SK-N-SH (cell line): ENCODE measurements at regions not wholly inside any gene's neighbourhood (a gene's known extent, or its start where the extent isn't known, plus 50 kb on each side); places are given as distances from the start of the nearest gene placed in this dataset.

Experiments
- ELF1 ChIP-seq: IDR thresholded peaks from 2 replicates; pipeline ENCODE4 v1.4.0; 2012
- EZH2phosphoT487 ChIP-seq: fragments of 200-600 bp; sonication (generic); IDR thresholded peaks from 2 replicates; pipeline ENCODE4 v1.6.1; 2017; ENCODE audit warnings: low read depth, mixed run types, mild to moderate bottlenecking, antibody characterized with exemption, moderate library complexity, borderline replicate concordance
- FOSL2 ChIP-seq: IDR thresholded peaks from 2 replicates; pipeline ENCODE4 v1.4.0; 2012; ENCODE audit warnings: low read depth, mild to moderate bottlenecking, moderate library complexity, borderline replicate concordance
- POLR2AphosphoS5 ChIP-seq: IDR thresholded peaks from 2 replicates; pipeline ENCODE4 v1.6.1; 2012; ENCODE audit warnings: low read depth, low read length
- RCOR1 ChIP-seq: fragments of 150-350 bp; IDR thresholded peaks from 2 replicates; pipeline ENCODE4 v1.6.1; 2017; ENCODE audit warnings: antibody characterized with exemption, low read length
- RFX5 ChIP-seq: IDR thresholded peaks from 2 replicates; pipeline ENCODE4 v1.6.1; 2012; ENCODE audit warnings: mild to moderate bottlenecking, improper control_type of control experiment, low read length
- SIN3A ChIP-seq: IDR thresholded peaks from 2 replicates; pipeline ENCODE4 v1.6.1; 2012; ENCODE audit warnings: low read depth, mild to moderate bottlenecking, low read length, moderate library complexity, borderline replicate concordance
- SMC3 ChIP-seq: IDR thresholded peaks from 2 replicates; pipeline ENCODE4 v1.6.1; 2012; ENCODE audit warnings: low read depth, low read length, improper control_type of control experiment
- TAF1 ChIP-seq: IDR thresholded peaks from 2 replicates; pipeline ENCODE4 v1.6.1; 2012; ENCODE audit warnings: low read depth, mild to moderate bottlenecking, low read length, moderate library complexity, borderline replicate concordance
- TCF12 ChIP-seq: IDR thresholded peaks from 2 replicates; pipeline ENCODE4 v1.4.0; 2012
- TF ChIP-seq, protein P1 (sequence below): fragments of 200-600 bp; sonication (generic); IDR thresholded peaks from 2 replicates; pipeline ENCODE4 v1.6.1; 2017; ENCODE audit warnings: antibody characterized with exemption, mild to moderate bottlenecking, moderate library complexity
- TF ChIP-seq, protein P2 (sequence below): IDR thresholded peaks from 2 replicates; pipeline ENCODE4 v1.6.1; 2012; ENCODE audit warnings: mild to moderate bottlenecking, low read depth, low read length, moderate library complexity

DNA sequence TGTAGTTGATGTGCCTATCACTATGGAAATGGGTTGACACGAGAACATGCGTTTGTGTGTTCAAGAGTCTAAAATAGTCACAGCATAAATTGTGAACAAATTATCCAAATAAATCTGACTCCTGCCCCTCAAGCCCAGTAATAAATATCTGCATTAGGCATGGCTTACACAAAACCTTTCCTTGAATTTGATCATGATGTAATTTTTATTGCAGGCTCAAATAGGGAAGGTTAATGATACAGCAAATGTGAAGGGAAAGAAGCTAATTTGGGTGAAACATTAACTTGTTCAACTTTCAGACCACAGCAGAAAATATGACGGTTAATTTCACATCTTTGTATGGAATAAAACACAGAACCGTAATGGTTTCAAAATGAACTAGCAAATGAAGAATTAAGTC is 74.6 kb downstream of the WNT5A start:
- TF ChIP-seq TAF1 (no peak), RCOR1 (no peak), SMC3 (no peak), POLR2AphosphoS5 (no peak), EZH2phosphoT487 (no peak), ELF1 (no peak), FOSL2 (no peak), RFX5 (no peak), TCF12 (no peak), SIN3A (no peak)
- TF ChIP-seq, protein P1, sequence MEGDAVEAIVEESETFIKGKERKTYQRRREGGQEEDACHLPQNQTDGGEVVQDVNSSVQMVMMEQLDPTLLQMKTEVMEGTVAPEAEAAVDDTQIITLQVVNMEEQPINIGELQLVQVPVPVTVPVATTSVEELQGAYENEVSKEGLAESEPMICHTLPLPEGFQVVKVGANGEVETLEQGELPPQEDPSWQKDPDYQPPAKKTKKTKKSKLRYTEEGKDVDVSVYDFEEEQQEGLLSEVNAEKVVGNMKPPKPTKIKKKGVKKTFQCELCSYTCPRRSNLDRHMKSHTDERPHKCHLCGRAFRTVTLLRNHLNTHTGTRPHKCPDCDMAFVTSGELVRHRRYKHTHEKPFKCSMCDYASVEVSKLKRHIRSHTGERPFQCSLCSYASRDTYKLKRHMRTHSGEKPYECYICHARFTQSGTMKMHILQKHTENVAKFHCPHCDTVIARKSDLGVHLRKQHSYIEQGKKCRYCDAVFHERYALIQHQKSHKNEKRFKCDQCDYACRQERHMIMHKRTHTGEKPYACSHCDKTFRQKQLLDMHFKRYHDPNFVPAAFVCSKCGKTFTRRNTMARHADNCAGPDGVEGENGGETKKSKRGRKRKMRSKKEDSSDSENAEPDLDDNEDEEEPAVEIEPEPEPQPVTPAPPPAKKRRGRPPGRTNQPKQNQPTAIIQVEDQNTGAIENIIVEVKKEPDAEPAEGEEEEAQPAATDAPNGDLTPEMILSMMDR = no peak
- TF ChIP-seq, protein P2, sequence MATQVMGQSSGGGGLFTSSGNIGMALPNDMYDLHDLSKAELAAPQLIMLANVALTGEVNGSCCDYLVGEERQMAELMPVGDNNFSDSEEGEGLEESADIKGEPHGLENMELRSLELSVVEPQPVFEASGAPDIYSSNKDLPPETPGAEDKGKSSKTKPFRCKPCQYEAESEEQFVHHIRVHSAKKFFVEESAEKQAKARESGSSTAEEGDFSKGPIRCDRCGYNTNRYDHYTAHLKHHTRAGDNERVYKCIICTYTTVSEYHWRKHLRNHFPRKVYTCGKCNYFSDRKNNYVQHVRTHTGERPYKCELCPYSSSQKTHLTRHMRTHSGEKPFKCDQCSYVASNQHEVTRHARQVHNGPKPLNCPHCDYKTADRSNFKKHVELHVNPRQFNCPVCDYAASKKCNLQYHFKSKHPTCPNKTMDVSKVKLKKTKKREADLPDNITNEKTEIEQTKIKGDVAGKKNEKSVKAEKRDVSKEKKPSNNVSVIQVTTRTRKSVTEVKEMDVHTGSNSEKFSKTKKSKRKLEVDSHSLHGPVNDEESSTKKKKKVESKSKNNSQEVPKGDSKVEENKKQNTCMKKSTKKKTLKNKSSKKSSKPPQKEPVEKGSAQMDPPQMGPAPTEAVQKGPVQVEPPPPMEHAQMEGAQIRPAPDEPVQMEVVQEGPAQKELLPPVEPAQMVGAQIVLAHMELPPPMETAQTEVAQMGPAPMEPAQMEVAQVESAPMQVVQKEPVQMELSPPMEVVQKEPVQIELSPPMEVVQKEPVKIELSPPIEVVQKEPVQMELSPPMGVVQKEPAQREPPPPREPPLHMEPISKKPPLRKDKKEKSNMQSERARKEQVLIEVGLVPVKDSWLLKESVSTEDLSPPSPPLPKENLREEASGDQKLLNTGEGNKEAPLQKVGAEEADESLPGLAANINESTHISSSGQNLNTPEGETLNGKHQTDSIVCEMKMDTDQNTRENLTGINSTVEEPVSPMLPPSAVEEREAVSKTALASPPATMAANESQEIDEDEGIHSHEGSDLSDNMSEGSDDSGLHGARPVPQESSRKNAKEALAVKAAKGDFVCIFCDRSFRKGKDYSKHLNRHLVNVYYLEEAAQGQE = no peak
